Nucleus accumbens (tissue), 56 donors: ENCODE measurements at regions not wholly inside any gene's neighbourhood (a gene's known extent, or its start where the extent isn't known, plus 50 kb on each side); places are given as distances from the start of the nearest gene placed in this dataset.

ENCODE experiments used
- DNase-seq, 56 donors: peaks; one replicate each; lab custom pipeline; 2025; lab: John Stamatoyannopoulos, UW

DNA sequence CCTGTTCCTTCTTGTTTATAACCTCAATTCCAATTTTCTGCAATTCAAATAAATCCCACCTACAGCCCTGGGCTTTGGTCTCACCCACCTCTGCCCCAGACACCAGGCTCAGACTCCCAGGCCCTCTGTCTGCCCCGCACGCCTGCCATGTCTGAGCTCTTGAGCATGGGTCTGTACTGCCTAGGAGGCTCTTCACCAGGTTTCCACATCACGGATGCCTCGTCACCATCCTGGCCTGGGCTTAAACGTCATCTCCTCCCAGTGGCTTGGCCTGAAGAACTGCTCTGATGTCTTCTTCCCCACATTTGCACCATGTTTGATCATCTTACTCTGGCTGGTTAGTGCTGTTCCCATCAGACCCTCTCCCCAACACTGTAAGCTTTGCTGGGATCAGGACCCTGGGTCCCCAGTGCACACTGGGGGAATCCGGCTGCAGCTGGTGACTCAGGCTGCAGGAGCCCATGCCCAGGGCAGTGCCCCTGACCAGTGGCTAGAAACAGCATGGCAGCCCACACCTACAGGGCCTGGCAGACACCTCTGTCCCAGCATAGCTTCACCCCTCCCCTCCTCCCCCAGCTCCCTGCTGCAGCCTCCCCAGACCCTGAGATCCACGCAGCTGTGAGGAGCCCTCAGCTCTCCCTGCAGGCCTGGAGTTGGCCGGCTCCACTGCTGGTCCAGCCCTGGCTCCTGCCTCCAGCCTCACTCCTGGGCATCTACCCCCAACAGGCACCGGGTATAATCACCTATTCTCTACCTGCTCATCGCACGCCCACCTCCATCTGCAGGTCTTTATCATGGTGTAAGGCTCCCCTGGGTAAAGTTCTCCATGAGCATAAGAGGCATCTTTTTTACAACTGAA lies 162.8 kb upstream of the NSMCE3 start:
- no peak for DNase-seq

DNA sequence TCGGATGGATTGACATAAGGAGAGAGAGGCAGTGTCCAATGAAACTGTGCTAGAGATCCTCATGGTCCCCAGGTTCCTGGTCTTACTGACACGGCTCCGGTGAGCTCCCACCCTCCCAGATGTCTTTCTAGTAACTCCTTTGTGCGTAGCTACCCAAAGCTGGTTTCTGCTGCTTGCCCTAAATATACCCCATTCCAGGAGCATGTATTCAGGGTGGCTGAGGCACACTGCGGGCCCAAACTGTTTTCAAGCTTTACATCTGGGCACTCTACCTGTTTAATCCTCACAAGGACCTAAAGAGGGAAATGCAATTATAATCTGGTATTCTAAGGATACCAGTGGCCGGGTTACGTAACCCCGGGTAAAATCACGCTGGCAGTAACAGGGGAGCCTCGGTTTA lies 161.2 kb upstream of the NSMCE3 start:
- DNase-seq = no peak

DNA sequence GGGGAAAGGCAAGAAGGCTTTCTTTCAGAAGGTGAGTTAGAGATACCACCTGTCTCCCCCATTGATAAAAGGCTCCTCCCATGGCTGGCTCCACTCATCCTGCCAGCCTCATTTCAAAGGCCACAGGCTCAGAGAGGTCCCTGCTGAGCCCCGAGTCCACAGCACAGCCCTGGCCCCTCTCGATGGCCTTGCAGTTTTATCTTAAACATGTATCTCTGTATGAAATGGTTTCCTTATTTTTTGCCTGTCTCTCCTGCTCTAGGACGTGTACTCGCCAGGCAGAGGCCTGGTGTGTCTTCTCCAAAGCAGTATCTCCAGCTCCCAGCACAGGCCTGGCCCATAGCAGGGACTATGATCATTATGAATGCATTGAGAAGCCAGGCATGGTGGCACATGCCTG lies 160.5 kb upstream of the NSMCE3 start:
- DNase-seq = no peak

DNA sequence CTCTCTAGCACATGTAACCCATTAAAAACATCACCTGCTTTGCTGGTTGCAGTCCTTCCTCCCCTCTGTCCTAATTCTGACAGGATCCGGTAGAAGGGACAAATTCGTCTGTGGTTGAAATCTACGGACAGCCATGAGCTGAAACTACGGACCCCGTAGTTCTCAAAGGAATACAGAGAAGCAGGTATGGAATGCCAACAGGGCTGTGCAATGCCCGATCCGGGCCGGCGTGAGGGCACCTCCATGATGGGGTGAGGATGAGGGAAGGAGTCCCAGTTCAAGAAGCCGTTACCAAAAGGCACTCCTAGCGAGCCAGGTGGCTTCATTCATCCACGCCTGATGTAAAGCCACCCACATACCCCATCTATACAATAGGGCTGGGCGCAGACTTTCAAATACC lies 160.0 kb upstream of the NSMCE3 start:
- no peak for DNase-seq

DNA sequence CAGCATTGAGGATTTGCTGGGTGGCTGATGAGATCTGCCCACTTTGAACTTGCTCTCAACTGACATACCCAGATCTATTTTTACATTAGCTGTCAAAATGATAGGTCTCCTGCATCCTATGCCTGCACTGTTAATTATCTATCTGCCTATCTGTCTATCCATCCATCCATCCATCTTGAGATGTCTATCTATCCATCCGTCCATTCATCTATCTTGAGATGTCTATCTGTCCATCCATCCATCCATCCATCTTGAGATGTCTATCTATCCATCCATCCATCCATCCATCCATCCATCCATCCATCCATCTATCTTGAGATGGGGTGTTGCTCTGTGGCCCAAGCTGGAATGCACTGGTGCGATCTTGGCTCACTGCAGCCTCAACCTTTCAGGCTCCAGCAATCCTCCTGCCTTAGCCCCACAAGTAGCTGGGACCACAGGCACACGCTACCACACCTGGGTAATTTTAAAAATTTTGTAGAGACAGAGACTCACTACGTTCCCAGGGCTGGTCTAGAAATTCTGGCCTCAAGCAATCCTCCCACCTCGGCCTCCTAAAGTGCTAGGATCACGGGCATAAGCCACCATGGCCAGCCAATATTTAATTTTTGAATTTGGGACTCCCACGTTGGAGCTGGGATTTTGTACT lies 159.4 kb upstream of the NSMCE3 start:
- DNase-seq = no peak

DNA sequence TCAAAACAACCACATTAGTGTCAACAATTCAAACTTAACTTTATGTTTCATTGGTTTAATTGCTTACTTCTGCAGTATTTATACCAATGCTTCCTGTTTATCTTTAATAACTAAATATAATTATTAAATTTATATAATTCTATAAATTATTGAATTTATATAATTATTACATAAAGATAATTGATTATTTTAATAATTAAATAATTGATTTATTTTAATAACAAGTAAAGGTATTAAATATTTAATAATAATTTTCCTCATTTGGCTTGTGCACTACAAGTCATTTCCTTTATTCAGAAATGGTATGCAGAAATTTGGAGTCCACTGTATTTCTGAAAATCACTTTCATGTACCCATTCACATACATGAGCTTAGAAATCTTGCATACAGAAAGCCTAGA lies 156.2 kb upstream of the NSMCE3 start:
- DNase-seq = no peak

DNA sequence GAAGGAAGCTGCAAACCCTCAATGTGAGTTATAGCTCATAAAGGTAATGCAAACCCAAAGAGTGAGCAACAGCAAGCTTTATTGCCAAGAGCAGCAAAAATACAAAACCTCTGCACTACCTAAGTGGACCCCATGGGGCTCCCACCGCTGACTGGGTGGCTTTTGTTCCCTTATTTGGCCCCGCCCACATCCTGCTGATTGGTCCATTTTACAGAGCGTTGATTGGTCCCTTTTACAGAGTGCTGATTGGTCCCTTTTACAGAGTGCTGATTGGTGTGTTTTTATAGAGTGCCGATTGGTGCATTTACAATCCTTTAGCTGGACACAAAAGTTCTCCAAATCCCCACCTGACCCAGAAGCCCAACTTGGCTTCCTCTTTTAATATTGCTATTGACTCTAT lies 154.5 kb upstream of the NSMCE3 start:
- DNase-seq = no peak

DNA sequence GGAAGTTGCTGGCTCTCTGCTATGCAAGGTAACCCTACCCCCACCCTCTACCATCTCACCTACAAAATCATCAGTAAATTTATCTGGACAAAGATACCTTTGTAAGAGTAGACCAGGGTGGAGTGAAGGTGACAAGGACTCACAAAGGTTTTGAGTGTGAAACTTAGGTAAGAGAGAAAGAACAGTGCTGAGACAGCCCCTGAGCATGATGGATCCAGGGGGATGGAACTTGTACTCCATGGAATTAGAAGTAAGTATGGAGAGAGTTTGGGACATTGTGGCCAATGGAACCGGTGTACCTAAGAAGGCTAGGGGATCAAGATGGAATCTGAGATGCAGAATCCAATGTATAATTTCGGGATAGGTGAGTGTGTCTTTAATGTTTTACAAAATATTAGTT lies 153.0 kb upstream of the NSMCE3 start:
- no peak for DNase-seq

DNA sequence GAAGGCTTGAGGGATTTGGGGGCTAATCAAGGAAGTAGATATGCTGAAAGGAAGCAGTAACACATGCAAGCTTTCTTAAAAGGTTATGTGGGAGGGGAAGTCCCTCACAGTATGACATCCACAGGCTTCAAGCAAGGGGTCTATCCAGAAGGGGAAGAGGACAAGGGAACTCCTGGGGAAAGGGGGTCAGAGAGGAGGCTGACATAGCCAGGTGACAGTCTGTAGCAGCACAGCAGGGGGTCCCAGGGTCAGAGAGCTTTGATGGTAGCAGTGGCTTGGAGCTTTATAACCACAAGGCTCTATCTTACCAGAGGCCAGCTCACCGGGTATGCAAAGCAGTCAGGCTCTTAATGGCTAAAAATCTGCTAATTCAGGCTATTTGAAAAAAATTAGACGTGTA lies 150.6 kb upstream of the NSMCE3 start:
- no peak for DNase-seq

DNA sequence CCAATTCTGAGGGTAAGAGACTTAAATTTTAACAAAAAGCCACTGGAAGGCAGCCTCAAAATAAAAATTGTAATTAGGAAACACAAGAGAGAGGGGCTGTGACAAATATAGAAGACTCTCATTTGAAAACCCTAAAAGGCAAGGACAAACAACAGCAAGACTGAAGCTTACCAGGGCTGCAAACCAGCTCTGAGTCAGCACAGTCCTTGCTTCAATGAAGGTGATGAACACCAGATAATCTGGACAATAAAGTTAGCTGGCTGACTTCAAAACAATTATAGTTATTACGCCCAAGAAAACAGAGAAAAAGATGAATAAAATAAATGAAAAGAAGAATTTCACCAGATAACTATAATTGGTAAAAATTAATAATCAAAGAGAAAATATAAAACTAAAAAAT lies 149.3 kb upstream of the NSMCE3 start:
- DNase-seq = no peak

DNA sequence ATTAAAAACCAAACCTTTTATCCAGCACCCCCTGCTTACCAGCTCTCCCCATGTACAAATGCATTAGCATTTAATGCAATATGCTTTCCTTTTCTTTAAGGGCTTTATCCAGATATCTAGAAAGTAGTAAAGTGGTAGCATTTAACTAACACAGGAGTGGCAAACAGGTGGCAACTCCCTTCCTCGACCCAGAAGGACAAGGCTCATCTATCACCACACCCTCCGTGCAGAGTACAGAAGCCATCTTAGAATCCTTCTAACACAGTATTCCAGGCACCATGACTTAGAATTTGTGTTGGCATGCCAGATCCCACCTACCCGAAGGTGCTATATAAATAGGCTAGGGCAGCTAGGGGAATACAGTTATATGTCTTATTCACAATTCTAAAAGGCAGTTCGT lies 148.6 kb upstream of the NSMCE3 start:
- no peak for DNase-seq

DNA sequence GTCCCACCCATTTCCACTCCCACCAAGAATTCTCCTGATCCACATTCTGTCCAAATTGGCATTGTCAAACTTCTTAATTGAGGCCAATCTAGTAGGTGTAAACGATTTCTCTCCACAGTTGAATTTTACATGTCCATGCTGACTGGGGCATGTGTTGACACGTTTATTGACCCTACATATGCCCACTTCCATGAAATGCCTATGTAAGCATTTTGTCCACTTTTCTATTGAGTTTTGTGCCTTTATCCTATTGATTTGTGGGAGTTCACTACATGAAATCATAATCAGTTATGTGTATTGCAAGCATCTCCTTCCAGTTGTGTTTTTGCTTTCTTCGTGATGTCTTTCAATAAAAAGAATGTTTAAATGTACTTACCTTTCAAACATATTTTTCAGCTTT lies 141.7 kb upstream of the NSMCE3 start:
- DNase-seq = no peak

DNA sequence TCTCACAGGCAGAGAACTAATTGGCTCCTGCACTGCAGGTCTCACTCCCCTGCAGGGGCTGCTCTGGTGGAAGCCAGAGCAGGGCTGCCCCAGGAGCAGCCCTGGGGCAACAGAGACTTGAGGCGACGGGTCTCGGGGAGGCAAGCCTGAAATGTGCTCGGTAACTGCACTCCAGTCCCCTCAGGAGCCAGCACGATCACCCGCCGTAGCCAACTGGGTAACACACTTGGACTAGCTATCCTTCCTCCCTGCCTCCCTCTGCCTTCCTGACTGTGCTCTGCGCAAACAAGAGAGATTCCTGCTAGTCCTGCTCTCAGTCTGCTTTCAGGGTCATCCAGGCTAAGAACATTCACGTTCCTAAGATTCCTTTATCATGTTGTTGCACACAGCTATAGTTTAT lies 140.7 kb upstream of the NSMCE3 start:
- DNase-seq = no peak

DNA sequence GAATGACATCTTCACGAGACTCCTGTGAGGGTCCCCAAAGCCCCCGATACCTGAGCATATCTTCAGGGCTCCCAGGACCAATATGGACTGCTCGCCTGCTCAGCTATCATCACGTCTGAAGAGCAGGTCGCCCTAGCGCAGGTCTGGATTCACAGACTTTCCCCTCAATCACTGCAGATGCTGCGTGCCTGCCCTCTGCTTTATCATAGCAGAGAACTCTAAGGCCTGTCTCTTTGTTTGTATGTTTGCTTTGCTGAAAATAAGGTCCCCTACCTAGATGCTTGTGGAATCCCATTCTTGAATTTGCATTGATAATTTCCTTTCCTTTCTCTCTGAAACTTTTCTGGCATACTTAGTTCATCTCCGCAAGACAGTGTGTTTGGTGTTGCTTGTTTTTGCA lies 140.3 kb upstream of the NSMCE3 start:
- DNase-seq = no peak

DNA sequence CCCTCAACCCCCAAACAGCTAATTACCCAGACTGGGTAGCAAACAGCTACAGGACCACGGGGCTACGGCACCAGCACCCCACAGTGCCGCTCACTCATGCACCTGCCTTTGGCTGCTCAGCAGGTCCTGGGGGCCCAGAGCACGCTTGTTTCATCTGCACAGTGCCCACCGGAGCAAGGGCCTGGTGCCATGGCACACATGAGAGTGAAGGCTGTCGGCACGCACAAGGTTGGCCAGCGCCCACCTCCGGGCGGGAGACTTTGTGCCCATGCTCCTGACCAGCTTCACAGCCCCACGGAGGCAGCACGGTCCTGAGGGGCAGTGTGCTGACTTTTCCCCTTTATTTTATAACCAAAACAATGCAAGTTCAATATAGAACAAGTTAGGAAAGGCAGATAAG lies 135.9 kb upstream of the NSMCE3 start:
- no peak for DNase-seq

DNA sequence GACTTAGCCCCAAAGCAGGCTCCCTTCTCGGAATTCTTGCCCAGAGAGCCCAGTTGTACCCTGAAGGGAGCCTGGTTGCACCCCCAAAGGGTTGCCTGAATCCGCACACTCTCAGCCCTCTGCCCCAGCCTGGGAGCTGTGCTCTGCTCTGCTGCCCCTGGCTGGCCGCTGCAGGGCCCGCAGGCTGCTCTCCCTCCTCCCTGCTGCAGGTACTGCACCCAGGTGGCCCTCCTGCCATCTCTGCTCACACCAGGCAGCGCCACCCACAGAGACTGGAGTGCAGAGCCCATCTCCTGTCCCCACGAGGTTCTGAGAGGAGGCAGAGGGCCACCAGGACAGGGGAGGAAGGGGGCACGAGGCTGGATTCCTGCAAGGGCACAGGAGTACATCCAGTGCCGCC lies 134.2 kb upstream of the NSMCE3 start:
- DNase-seq = no peak

DNA sequence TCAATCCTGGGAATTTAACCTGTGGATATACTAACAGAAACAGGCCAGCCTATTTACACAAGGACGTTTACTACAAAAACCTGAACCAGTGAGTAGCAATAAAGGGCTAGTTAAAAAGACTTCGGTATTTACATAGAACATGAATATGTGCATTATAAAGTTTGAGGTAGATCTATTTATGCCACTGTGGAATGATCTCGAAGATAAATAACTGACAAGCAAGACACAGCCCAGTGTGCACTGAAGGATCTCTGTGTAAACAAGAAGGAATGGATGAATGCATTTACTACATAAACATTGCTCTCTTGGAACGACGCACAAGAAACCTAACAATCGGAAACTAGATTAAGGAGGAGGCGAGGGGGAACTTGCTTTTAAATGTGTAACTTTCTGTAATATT lies 132.0 kb upstream of the NSMCE3 start:
- DNase-seq = no peak

DNA sequence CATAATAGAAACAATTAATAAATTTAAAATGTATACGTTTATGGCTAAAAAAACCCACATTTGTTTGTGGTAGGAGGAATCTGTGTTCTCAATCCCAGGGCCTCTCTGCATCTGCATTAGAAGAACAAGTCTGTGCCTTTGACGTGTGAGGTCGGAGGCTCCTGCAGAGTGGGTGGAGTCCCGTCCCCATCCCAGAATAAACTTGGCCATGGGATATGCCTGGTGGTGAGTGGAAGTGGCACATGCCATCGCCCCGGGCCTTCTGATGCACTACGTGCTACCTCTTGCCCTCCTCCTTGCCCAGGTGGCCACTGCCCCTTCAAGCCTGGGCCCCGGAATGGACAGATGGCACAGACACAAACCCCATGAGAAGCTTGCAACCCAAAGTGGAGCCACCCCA lies 131.1 kb upstream of the NSMCE3 start:
- no peak for DNase-seq

DNA sequence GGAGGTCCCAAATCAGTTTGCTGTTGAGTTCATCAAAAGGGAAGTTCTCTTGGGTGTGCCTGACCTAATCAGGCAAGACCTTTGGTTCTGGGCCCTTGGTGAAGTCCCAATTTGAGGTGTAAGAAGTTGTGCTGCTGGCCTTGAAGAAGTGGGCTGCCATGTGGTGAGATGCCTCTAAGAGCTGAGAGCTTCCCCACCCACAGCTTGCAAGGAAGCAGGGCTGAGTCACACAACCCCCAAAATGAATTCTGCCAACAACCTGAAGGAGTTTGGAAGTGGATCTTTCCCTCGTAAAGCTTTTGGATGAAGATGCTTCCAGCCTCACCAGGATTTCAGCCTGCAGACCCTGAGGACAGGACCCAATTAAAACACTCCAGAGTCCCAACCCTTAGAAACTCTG lies 129.3 kb upstream of the NSMCE3 start:
- peak in 3 of 56 donors; percentile 15 to 22 (median 16) for DNase-seq

DNA sequence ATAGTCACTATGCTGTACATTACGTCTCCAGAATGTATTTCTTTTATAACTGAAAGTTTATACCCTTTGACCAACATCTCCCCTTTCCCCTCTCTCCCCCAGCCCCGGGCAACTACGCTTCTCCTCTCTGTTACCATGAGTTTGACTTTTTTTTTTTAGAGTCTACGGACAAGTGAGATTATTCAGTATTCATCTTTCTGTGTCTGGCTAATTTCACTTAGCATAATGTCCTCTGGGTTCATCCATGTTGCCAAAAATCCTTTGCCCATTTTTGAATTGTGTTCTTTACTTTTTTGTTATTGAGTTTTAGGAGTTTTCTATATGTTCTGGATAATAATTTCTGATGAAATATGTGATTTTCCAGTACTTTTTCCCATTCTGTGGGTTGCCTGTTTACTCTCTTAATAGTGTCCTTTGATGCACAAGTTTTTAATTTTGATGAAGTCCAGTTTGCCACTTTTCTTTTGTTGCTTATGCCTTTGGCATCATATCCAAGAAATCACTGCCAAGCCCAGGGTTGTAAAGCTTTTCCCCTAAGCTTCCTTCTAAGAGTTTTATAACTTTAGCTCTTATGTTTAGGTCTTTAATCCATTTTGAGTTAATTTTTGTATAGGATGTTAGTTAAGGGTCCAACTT lies 126.7 kb upstream of the NSMCE3 start:
- DNase-seq = no peak

DNA sequence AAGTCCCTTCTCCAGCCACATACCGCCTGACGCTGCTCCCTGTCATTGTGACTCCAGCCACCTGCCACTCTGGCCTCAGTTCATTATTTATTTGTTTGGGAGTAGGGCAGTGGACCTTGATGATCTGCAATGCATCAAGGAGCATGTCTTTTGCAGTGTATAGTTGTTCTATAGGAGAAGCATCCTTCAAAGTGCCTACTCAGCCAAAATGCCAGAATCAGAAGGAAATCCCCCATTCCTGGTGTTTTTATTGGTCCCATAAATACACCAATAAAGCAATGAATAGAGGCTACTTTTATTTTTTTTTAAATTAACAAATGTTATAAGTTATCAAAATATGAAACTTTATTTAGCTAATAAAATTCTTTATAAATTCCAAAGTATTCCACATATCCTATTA lies 123.8 kb upstream of the NSMCE3 start:
- DNase-seq = no peak

DNA sequence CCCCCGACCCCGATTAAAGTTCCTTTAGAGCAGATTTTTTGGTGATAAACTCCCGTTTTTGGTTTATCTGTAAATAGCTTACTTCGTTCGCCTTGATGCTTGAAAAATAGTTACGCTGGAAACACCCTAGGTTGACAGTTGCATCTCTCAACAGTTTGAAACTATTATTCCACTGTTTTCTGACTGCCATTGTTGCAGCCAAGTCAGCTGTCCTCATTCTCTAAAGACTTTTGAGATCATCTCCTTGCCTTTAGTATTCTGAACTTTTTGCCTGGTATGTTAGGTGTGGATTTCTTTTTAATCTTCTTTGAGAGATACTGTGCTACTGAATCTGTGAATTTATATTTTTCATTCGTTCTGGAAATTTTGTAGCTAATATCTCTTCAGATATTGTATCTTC lies 122.7 kb upstream of the NSMCE3 start:
- DNase-seq = no peak
